ENCODE measurements at regions not wholly inside any gene's neighbourhood (a gene's known extent, or its start where the extent isn't known, plus 50 kb on each side); places are given as distances from the start of the nearest gene placed in this dataset.

DNA sequence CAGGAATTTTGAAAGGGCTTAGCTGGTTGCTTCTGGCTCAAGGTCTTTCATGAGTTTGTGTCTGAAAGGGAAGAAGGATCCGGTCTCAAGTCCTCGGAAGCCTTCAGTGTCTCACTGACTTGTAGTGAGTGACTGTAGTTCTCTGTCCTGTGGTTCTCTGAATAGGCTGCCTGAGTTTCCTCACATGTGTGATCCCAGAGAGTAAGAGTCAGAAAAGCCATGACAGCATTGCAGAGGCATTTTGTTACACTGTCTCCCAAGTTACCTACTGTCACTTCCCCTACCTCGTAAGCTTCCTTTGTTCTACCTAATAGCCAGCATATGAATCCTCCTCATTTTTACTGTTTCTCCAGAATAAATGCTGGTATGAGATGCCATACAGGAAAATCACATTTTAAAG, 709.1 kb upstream of the CHAC2 start:
- ChIA-PET POLR2A (no interaction called here), CTCF (no interaction called here)
- Histone ChIP-seq H3K27ac (ENCODE audit: extremely low read depth, low read depth, low read length) (no peak overlapping the region), H3K4me1 (ENCODE audit: control insufficient read depth, insufficient read depth, low read length) (no peaks in the 10 kb centered on the region), H3K9me3 (ENCODE audit: control insufficient read depth, insufficient read depth, low read depth, low read length) (no peaks in the 10 kb centered on the region), H3K4me3 (ENCODE audit: low read depth, low read length) (no peak overlapping the region), H3K36me3 (ENCODE audit: control insufficient read depth in 2 of 2, insufficient read depth in 1 of 2, low read length in 2 of 2) (no peaks in the 10 kb centered on the region)
- TF ChIP-seq ZNF354C (tag by site-specific recombination; IDR thresholded peaks at IDR 0.05; ENCODE audit: borderline replicate concordance, low read depth) (no peak), ZNF292 (tag by site-specific recombination; IDR thresholded peaks at IDR 0.05; ENCODE audit: borderline replicate concordance, low read depth) (no peak), ZFHX2 (tag by site-specific recombination; conservative IDR thresholded peaks at IDR 0.05) (no peak), MYNN (tag by site-specific recombination; IDR thresholded peaks at IDR 0.05; ENCODE audit: borderline replicate concordance) (no peak), ZBTB7A (tag by site-specific recombination; IDR thresholded peaks at IDR 0.05; ENCODE audit: low read depth) (no peak), BCL11B (tag by site-specific recombination; IDR thresholded peaks at IDR 0.05; ENCODE audit: low read depth) (no peak), ZBTB10 (tag by site-specific recombination; IDR thresholded peaks at IDR 0.05) (no peak), ZNF777 (tag by site-specific recombination; IDR thresholded peaks at IDR 0.05; ENCODE audit: borderline replicate concordance) (no peak), ZNF501 (tag by site-specific recombination; IDR thresholded peaks at IDR 0.05) (no peak)
- TF ChIP-seq, protein P1, sequence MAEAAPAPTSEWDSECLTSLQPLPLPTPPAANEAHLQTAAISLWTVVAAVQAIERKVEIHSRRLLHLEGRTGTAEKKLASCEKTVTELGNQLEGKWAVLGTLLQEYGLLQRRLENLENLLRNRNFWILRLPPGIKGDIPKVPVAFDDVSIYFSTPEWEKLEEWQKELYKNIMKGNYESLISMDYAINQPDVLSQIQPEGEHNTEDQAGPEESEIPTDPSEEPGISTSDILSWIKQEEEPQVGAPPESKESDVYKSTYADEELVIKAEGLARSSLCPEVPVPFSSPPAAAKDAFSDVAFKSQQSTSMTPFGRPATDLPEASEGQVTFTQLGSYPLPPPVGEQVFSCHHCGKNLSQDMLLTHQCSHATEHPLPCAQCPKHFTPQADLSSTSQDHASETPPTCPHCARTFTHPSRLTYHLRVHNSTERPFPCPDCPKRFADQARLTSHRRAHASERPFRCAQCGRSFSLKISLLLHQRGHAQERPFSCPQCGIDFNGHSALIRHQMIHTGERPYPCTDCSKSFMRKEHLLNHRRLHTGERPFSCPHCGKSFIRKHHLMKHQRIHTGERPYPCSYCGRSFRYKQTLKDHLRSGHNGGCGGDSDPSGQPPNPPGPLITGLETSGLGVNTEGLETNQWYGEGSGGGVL (tag by site-specific recombination; IDR thresholded peaks at IDR 0.05) = no peak

- H3K27ac ChIP-seq (ENCODE audit: extremely low read depth, low read depth, low read length) = no peak overlapping the region
- no peak overlapping the region for H3K4me3 ChIP-seq (ENCODE audit: low read depth, low read length)
- POLR2A ChIA-PET = no interaction called here
- H3K36me3 ChIP-seq (ENCODE audit: control insufficient read depth in 2 of 2, insufficient read depth in 1 of 2, low read length in 2 of 2) = no peaks in the 10 kb centered on the region
- no peak for TF ChIP-seq ZFP3 (tag by site-specific recombination; IDR thresholded peaks at IDR 0.05; ENCODE audit: low read depth)
- TF ChIP-seq KLF7 (tag by site-specific recombination; IDR thresholded peaks at IDR 0.05; ENCODE audit: borderline replicate concordance) = no peak
- CTCF ChIA-PET = no interaction called here
- H3K4me1 ChIP-seq (ENCODE audit: control insufficient read depth, insufficient read depth, low read length) = no peaks in the 10 kb centered on the region
- no peaks in the 10 kb centered on the region for H3K9me3 ChIP-seq (ENCODE audit: control insufficient read depth, insufficient read depth, low read depth, low read length)
Measured at GRCh38 chr2:53053937-53054336, 713.7 kb upstream of the CHAC2 start.

- ChIA-PET CTCF (no interaction called here), POLR2A (no interaction called here)
- no peaks in the 10 kb centered on the region for H3K36me3 ChIP-seq (ENCODE audit: control insufficient read depth in 2 of 2, insufficient read depth in 1 of 2, low read length in 2 of 2)
- H3K4me3 ChIP-seq (ENCODE audit: low read depth, low read length) = no peak overlapping the region
- no peaks in the 10 kb centered on the region for H3K4me1 ChIP-seq (ENCODE audit: control insufficient read depth, insufficient read depth, low read length)
- no peaks in the 10 kb centered on the region for H3K9me3 ChIP-seq (ENCODE audit: control insufficient read depth, insufficient read depth, low read depth, low read length)
- no peak overlapping the region for H3K27ac ChIP-seq (ENCODE audit: extremely low read depth, low read depth, low read length)
- TF ChIP-seq ZNF654 (tag by site-specific recombination; IDR thresholded peaks at IDR 0.05; ENCODE audit: low read depth) = no peak
- TF ChIP-seq, protein P2, sequence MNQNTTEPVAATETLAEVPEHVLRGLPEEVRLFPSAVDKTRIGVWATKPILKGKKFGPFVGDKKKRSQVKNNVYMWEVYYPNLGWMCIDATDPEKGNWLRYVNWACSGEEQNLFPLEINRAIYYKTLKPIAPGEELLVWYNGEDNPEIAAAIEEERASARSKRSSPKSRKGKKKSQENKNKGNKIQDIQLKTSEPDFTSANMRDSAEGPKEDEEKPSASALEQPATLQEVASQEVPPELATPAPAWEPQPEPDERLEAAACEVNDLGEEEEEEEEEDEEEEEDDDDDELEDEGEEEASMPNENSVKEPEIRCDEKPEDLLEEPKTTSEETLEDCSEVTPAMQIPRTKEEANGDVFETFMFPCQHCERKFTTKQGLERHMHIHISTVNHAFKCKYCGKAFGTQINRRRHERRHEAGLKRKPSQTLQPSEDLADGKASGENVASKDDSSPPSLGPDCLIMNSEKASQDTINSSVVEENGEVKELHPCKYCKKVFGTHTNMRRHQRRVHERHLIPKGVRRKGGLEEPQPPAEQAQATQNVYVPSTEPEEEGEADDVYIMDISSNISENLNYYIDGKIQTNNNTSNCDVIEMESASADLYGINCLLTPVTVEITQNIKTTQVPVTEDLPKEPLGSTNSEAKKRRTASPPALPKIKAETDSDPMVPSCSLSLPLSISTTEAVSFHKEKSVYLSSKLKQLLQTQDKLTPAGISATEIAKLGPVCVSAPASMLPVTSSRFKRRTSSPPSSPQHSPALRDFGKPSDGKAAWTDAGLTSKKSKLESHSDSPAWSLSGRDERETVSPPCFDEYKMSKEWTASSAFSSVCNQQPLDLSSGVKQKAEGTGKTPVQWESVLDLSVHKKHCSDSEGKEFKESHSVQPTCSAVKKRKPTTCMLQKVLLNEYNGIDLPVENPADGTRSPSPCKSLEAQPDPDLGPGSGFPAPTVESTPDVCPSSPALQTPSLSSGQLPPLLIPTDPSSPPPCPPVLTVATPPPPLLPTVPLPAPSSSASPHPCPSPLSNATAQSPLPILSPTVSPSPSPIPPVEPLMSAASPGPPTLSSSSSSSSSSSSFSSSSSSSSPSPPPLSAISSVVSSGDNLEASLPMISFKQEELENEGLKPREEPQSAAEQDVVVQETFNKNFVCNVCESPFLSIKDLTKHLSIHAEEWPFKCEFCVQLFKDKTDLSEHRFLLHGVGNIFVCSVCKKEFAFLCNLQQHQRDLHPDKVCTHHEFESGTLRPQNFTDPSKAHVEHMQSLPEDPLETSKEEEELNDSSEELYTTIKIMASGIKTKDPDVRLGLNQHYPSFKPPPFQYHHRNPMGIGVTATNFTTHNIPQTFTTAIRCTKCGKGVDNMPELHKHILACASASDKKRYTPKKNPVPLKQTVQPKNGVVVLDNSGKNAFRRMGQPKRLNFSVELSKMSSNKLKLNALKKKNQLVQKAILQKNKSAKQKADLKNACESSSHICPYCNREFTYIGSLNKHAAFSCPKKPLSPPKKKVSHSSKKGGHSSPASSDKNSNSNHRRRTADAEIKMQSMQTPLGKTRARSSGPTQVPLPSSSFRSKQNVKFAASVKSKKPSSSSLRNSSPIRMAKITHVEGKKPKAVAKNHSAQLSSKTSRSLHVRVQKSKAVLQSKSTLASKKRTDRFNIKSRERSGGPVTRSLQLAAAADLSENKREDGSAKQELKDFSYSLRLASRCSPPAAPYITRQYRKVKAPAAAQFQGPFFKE (tag by site-specific recombination; IDR thresholded peaks at IDR 0.05; ENCODE audit: borderline replicate concordance) = no peak
- TF ChIP-seq ZNF146 (tag by site-specific recombination; IDR thresholded peaks at IDR 0.05) = no peak
- no peak for TF ChIP-seq HOXD13 (CRISPR knock-in tag; IDR thresholded peaks at IDR 0.05; ENCODE audit: borderline replicate concordance)
- TF ChIP-seq ZNF433 (tag by site-specific recombination; IDR thresholded peaks at IDR 0.05; ENCODE audit: low read depth) = no peak
- no peak for TF ChIP-seq ZNF792 (tag by site-specific recombination; IDR thresholded peaks at IDR 0.05)
- no peak for TF ChIP-seq ZNF548 (tag by site-specific recombination; IDR thresholded peaks at IDR 0.05)
- no peak for TF ChIP-seq ZNF140 (tag by site-specific recombination; IDR thresholded peaks at IDR 0.05)
- TF ChIP-seq ZNF391 (tag by site-specific recombination; IDR thresholded peaks at IDR 0.05; ENCODE audit: borderline replicate concordance, low read depth) = no peak
- no peak for TF ChIP-seq ZNF248 (tag by site-specific recombination; IDR thresholded peaks at IDR 0.05)
Measured at GRCh38 chr2:53051157-53051556, 716.4 kb upstream of the CHAC2 start.
